ENCODE measurements at regions not wholly inside any gene's neighbourhood (a gene's known extent, or its start where the extent isn't known, plus 50 kb on each side); places are given as distances from the start of the nearest gene placed in this dataset.

- no peak overlapping the region for H3K27ac ChIP-seq
- no peak overlapping the region for H3K4me3 ChIP-seq
Measured at GRCh38 chr5:56430422-56430821, 197.3 kb upstream of the ANKRD55 start.

- Histone ChIP-seq H3K4me3 (no peak overlapping the region), H3K27ac (no peak overlapping the region)
Measured at GRCh38 chr5:56429110-56429561, 196.0 kb upstream of the ANKRD55 start.

GRCh38 chr5:56426693-56427092 lies 193.6 kb upstream of the ANKRD55 start:
- Histone ChIP-seq H3K27ac (no peak overlapping the region), H3K4me3 (no peak overlapping the region)

GRCh38 chr5:56422076-56422762 lies 189.1 kb upstream of the ANKRD55 start:
- Histone ChIP-seq H3K27ac (no peak overlapping the region), H3K4me3 (no peak overlapping the region)

GRCh38 chr5:56421246-56422075 lies 188.3 kb upstream of the ANKRD55 start:
- peak overlapping the region in 1 of 21 experiments; percentile 25 for H3K27ac ChIP-seq
- H3K4me3 ChIP-seq = no peak overlapping the region

GRCh38 chr5:56420323-56420722 lies 187.2 kb upstream of the ANKRD55 start:
- Histone ChIP-seq H3K4me3 (no peak overlapping the region), H3K27ac (no peak overlapping the region)

GRCh38 chr5:56419667-56420066 lies 186.5 kb upstream of the ANKRD55 start:
- no peak overlapping the region for H3K27ac ChIP-seq
- H3K4me3 ChIP-seq = no peak overlapping the region

GRCh38 chr5:56415356-56415765 lies 182.2 kb upstream of the ANKRD55 start:
- Histone ChIP-seq H3K4me3 (no peak overlapping the region), H3K27ac (peak overlapping the region in 14 of 21 experiments; percentile 14 to 78 (median 61))

GRCh38 chr5:56414066-56414465 lies 180.9 kb upstream of the ANKRD55 start:
- no peak overlapping the region for H3K4me3 ChIP-seq
- H3K27ac ChIP-seq = peak overlapping the region in 11 of 21 experiments; percentile 7 to 78 (median 62)

- Histone ChIP-seq H3K27ac (peak overlapping the region in 6 of 21 experiments; percentile 2 to 73 (median 42)), H3K4me3 (no peak overlapping the region)
Measured at GRCh38 chr5:56413546-56413945, 180.4 kb upstream of the ANKRD55 start.

GRCh38 chr5:56412601-56413379 lies 179.7 kb upstream of the ANKRD55 start:
- Histone ChIP-seq H3K4me3 (no peak overlapping the region), H3K27ac (peak overlapping the region in 12 of 21 experiments; percentile 2 to 73 (median 36))

- Histone ChIP-seq H3K4me3 (no peak overlapping the region), H3K27ac (peak overlapping the region in 5 of 21 experiments; percentile 1 to 19 (median 3))
Measured at GRCh38 chr5:56410696-56411095, 177.6 kb upstream of the ANKRD55 start.

- H3K27ac ChIP-seq = peak overlapping the region in 4 of 21 experiments; percentile 21 to 58 (median 28)
- H3K4me3 ChIP-seq = no peak overlapping the region
Measured at GRCh38 chr5:56409331-56410190, 176.4 kb upstream of the ANKRD55 start.

- no peak overlapping the region for H3K4me3 ChIP-seq
- no peak overlapping the region for H3K27ac ChIP-seq
Measured at GRCh38 chr5:56406838-56407237, 173.7 kb upstream of the ANKRD55 start.

GRCh38 chr5:56406221-56406620 lies 173.1 kb upstream of the ANKRD55 start:
- Histone ChIP-seq H3K4me3 (no peak overlapping the region), H3K27ac (no peak overlapping the region)

- H3K27ac ChIP-seq = no peak overlapping the region
- H3K4me3 ChIP-seq = no peak overlapping the region
Measured at GRCh38 chr5:56405116-56405908, 172.2 kb upstream of the ANKRD55 start.

- H3K4me3 ChIP-seq = no peak overlapping the region
- H3K27ac ChIP-seq = no peak overlapping the region
Measured at GRCh38 chr5:56402266-56403220, 169.4 kb upstream of the ANKRD55 start.

All from skin epidermis (tissue), 12 donors.